Naive thymus-derived CD4-positive, alpha-beta T cell (primary cell): ENCODE measurements at regions not wholly inside any gene's neighbourhood (a gene's known extent, or its start where the extent isn't known, plus 50 kb on each side); places are given as distances from the start of the nearest gene placed in this dataset.
A peak's percentile ranks its signal among the peaks of the same experiment; 100 is the strongest.
"Not testable (repeated sequence)": the region's sequence is repeated elsewhere in the genome, so short reads cannot be mapped to it uniquely, and the experiment has no call there.

ENCODE experiments used
- ATAC-seq: fragments of 150-1000 bp; cut with Tn5 transposase; 2 replicates; pipeline ENCODE4 v1.10.0; 2021; ENCODE audit warnings: mild to moderate bottlenecking, moderate library complexity
- CTCF ChIA-PET: fragments of 350-600 bp; sonication (Branson Sonifier 250); formaldehyde crosslinking; loops from one replicate; lab custom pipeline; 2021; ENCODE audit warnings: antibody characterized with exemption; lab: Charles Lee
- POLR2A ChIA-PET: fragments of 350-600 bp; sonication (Branson Sonifier 250); formaldehyde crosslinking; loops from one replicate; lab custom pipeline; 2021; ENCODE audit warnings: antibody characterized with exemption, inconsistent platforms; lab: Charles Lee
- DNase-seq, 9 donors: peaks; one replicate each; pipeline versions ENCODE4 v3.0.0 to v3.0.0-alpha.2; 2020 to 2022; ENCODE audit warnings: mixed read lengths in 1 of 9
- H3K27ac ChIP-seq: one replicate; pipeline ENCODE4 v1.7.0; 2013; ENCODE audit warnings: mild to moderate bottlenecking, low read depth, low read length, moderate library complexity
- H3K27me3 ChIP-seq, 2 donors: one replicate each; pipeline ENCODE4 v1.7.0; 2013; ENCODE audit warnings: low read length in 2 of 2, mild to moderate bottlenecking in 2 of 2, moderate library complexity in 2 of 2; ENCODE audit not compliant: control insufficient read depth in 2 of 2, insufficient read depth in 2 of 2
- H3K36me3 ChIP-seq, 3 experiments: 1 replicate in 2 of 3; 2 replicates in 1 of 3; pipeline ENCODE4 v1.7.0; 2013; ENCODE audit warnings: low read length in 3 of 3, mild to moderate bottlenecking in 3 of 3, moderate library complexity in 1 of 3; ENCODE audit not compliant: insufficient read depth in 3 of 3, control insufficient read depth in 2 of 3
- H3K4me1 ChIP-seq, 2 donors: one replicate each; pipeline ENCODE4 v1.7.0; 2013; ENCODE audit warnings: low read length in 2 of 2, mild to moderate bottlenecking in 2 of 2, moderate library complexity in 1 of 2; ENCODE audit not compliant: control insufficient read depth in 2 of 2, insufficient read depth in 2 of 2
- H3K4me3 ChIP-seq: 2 replicates; pipeline ENCODE4 v1.7.0; 2013; ENCODE audit warnings: mild to moderate bottlenecking, low read length
- H3K9me3 ChIP-seq, 3 experiments: 1 replicate in 2 of 3; 2 replicates in 1 of 3; pipeline ENCODE4 v1.7.0; 2013; ENCODE audit warnings: low read length in 3 of 3; ENCODE audit not compliant: control insufficient read depth in 2 of 3
- H3K27ac Mint-ChIP-seq, 9 donors: one replicate each; pipeline ENCODE4 v1.8.0; 2020 to 2022; ENCODE audit warnings: mixed read lengths in 9 of 9, mild to moderate bottlenecking in 8 of 9, moderate library complexity in 5 of 9, inconsistent platforms in 2 of 9
- H3K27me3 Mint-ChIP-seq, 5 donors: one replicate each; pipeline ENCODE4 v1.8.0; 2021 to 2022; ENCODE audit warnings: mixed read lengths in 5 of 5, mild to moderate bottlenecking in 1 of 5
- H3K36me3 Mint-ChIP-seq, 5 donors: one replicate each; pipeline ENCODE4 v1.8.0; 2020 to 2022; ENCODE audit warnings: mixed read lengths in 5 of 5, mild to moderate bottlenecking in 3 of 5, inconsistent platforms in 1 of 5
- H3K4me1 Mint-ChIP-seq, 7 donors: one replicate each; pipeline ENCODE4 v1.8.0; 2020 to 2022; ENCODE audit warnings: mixed read lengths in 7 of 7, mild to moderate bottlenecking in 3 of 7, inconsistent platforms in 1 of 7
- H3K4me3 Mint-ChIP-seq, 10 donors: one replicate each; pipeline ENCODE4 v1.8.0; 2020 to 2022; ENCODE audit warnings: mild to moderate bottlenecking in 10 of 10, mixed read lengths in 10 of 10, moderate library complexity in 6 of 10, inconsistent platforms in 2 of 10
- H3K9me3 Mint-ChIP-seq, 11 donors: one replicate each; pipeline ENCODE4 v1.8.0; 2020 to 2022; ENCODE audit warnings: mixed read lengths in 11 of 11, mild to moderate bottlenecking in 4 of 11, inconsistent platforms in 1 of 11, moderate library complexity in 1 of 11
- intact Hi-C, 2 donors: fragments of 100-400 bp; cut with micrococcal nuclease; formaldehyde crosslinking; loops; one replicate each; pipeline ENCODE4 v1.15.1; 2023

DNA sequence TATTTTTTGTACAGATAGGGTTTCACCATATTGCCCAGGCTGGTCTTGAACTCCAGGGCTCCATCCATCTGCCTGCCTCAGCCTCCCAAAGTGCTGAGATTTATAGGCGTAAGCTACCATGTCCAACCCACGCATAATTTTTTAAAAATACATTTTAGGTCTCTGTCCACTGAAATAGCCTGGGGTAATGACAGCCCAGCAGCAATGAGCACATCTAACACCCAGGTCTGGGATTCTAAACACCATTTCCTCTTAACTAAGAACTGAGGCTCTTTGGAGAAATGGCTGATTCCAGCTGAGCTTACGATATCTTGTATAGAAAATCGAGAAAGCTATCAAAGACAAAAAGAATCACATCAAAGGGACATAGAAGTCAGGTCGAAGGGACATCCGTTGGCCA, 245.3 kb downstream of the PARN start:
- Histone ChIP-seq H3K27ac (no peak overlapping the region), H3K36me3 (no peaks in the 10 kb centered on the region), H3K9me3 (no peaks in the 10 kb centered on the region), H3K4me3 (no peak overlapping the region), H3K27me3 (no peaks in the 10 kb centered on the region), H3K4me1 (no peaks in the 10 kb centered on the region)
- intact Hi-C loops = no loop called here
- Mint-ChIP-seq H3K4me3 (no peak overlapping the region), H3K36me3 (no peaks in the 10 kb centered on the region), H3K4me1 (peaks cover 0 to 1% (median 0%) of the 10 kb centered on the region in 7 donors), H3K27ac (no peak overlapping the region), H3K9me3 (peaks cover 0 to 4% (median 0%) of the 10 kb centered on the region in 11 donors), H3K27me3 (no peaks in the 10 kb centered on the region)
- no peak for DNase-seq
- ChIA-PET POLR2A (no interaction called here), CTCF (no interaction called here)
- ATAC-seq = no peak

- H3K4me1 Mint-ChIP-seq, H3K4me1 ChIP-seq, H3K27ac ChIP-seq, H3K27me3 Mint-ChIP-seq, ATAC-seq, H3K27me3 ChIP-seq, DNase-seq, CTCF ChIA-PET, intact Hi-C loops, H3K9me3 ChIP-seq, H3K4me3 ChIP-seq, H3K27ac Mint-ChIP-seq, H3K36me3 Mint-ChIP-seq, H3K9me3 Mint-ChIP-seq, H3K4me3 Mint-ChIP-seq, POLR2A ChIA-PET, H3K36me3 ChIP-seq: not testable (repeated sequence)
These were observed 246.2 kb downstream of the PARN start for GRCh38 chr16:14383844-14384243.

DNA sequence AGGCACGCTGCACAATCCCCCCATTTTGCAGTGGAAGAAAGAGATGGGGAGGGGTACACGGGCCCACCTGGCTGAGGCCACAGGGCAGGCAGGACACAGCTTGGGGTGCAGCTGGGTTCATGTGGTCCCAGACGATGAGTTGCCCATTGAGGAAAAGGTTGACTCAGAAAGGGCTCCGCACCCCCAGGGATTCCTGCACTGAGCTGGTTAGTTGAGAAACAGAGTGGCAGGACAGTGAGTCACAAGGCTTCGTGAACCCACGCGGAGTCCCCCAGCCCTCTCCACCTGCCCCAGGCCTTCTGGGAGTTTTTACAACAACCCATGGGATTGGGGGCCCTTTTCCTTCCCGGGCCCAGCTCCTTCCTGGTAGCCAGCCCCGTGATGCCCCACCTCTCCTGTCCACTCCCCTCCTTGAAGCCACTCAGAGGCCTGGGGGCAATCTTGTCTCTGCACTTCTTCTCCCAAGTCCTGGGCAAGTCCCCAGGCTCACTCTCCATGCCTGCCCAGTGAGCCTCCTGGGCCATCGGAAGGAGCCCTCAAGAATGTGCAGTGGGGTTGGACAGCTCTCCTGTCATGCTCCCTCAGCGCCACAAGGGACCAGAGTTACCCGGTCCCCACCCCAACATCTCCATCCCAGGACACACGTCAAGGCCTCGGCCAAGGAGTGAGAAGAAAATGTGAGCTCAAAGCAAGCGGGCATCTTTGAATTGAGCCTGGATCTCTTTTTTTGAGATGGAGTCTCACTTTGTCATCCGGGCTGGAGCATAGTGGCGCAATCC, 251.2 kb downstream of the PARN start:
- no peak for ATAC-seq
- Mint-ChIP-seq H3K36me3 (no peaks in the 10 kb centered on the region), H3K27me3 (no peaks in the 10 kb centered on the region), H3K27ac (no peak overlapping the region), H3K4me3 (no peak overlapping the region), H3K9me3 (peaks cover 0 to 4% (median 0%) of the 10 kb centered on the region in 11 donors), H3K4me1 (peaks cover 0 to 2% (median 0%) of the 10 kb centered on the region in 7 donors)
- Histone ChIP-seq H3K4me1 (no peaks in the 10 kb centered on the region), H3K4me3 (no peak overlapping the region), H3K36me3 (no peaks in the 10 kb centered on the region), H3K27ac (no peak overlapping the region), H3K27me3 (no peaks in the 10 kb centered on the region), H3K9me3 (no peaks in the 10 kb centered on the region)
- ChIA-PET POLR2A (no interaction called here), CTCF (no interaction called here)
- intact Hi-C loops = no loop called here
- DNase-seq = no peak

DNA sequence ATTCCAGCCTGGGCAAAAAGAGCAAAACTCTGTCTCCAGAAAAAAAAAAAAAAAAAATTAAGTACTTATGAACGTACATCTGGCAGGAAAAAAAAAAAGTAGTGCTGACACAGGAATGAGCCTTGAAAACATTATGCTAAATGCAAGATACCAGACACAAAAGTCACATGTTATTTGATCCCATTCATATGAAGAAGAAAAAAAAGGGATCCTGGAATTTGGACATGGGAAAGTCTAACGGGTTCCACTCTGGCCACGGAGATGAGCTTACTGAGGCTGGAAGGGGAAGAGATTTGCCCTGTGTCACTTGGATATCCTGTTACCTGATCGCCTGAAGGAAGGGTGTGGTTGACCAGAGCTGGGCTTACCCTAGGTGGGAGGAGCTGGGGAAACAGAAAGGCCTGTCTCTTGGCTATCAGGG, 251.9 kb downstream of the PARN start:
- no peaks in the 10 kb centered on the region for H3K27me3 Mint-ChIP-seq
- Histone ChIP-seq H3K4me3 (no peak overlapping the region), H3K36me3 (no peaks in the 10 kb centered on the region), H3K4me1 (no peaks in the 10 kb centered on the region), H3K9me3 (no peaks in the 10 kb centered on the region), H3K27me3 (no peaks in the 10 kb centered on the region), H3K27ac (no peak overlapping the region)
- ChIA-PET POLR2A (no interaction called here), CTCF (no interaction called here)
- no peak overlapping the region for H3K4me3 Mint-ChIP-seq
- ATAC-seq (no peak), DNase-seq (no peak)
- peaks cover 0 to 2% (median 0%) of the 10 kb centered on the region in 7 donors for H3K4me1 Mint-ChIP-seq
- H3K36me3 Mint-ChIP-seq = no peaks in the 10 kb centered on the region
- no peaks in the 10 kb centered on the region for H3K9me3 Mint-ChIP-seq
- H3K27ac Mint-ChIP-seq = no peak overlapping the region
- intact Hi-C loops = no loop called here

GRCh38 chr16:14377326-14377725, 252.7 kb downstream of the PARN start:
- Mint-ChIP-seq H3K4me3 (no peak overlapping the region), H3K27me3 (no peaks in the 10 kb centered on the region), H3K36me3 (no peaks in the 10 kb centered on the region), H3K27ac (no peak overlapping the region), H3K9me3 (no peaks in the 10 kb centered on the region), H3K4me1 (peaks cover 0 to 2% (median 0%) of the 10 kb centered on the region in 7 donors)
- DNase-seq = no peak
- ChIA-PET CTCF (no interaction called here), POLR2A (no interaction called here)
- no peaks in the 10 kb centered on the region for H3K27me3 ChIP-seq
- H3K4me3 ChIP-seq = no peak overlapping the region
- H3K36me3 ChIP-seq = no peaks in the 10 kb centered on the region
- intact Hi-C loops = no loop called here
- H3K4me1 ChIP-seq = no peaks in the 10 kb centered on the region
- no peak overlapping the region for H3K27ac ChIP-seq
- H3K9me3 ChIP-seq = no peaks in the 10 kb centered on the region
- ATAC-seq = no peak

GRCh38 chr16:14375132-14375491, 254.9 kb downstream of the PARN start:
- DNase-seq = no peak
- Mint-ChIP-seq H3K4me1 (peaks cover 0 to 4% (median 0%) of the 10 kb centered on the region in 7 donors), H3K36me3 (no peaks in the 10 kb centered on the region), H3K27me3 (no peaks in the 10 kb centered on the region), H3K27ac (peak overlapping the region in 2 of 9 donors; percentile 20 to 77), H3K4me3 (no peak overlapping the region), H3K9me3 (no peaks in the 10 kb centered on the region)
- no peak for ATAC-seq
- intact Hi-C loops = no loop called here
- H3K36me3 ChIP-seq = no peaks in the 10 kb centered on the region
- no peak overlapping the region for H3K4me3 ChIP-seq
- H3K4me1 ChIP-seq = no peaks in the 10 kb centered on the region
- POLR2A ChIA-PET = no interaction called here
- no peaks in the 10 kb centered on the region for H3K9me3 ChIP-seq
- no peak overlapping the region for H3K27ac ChIP-seq
- no peaks in the 10 kb centered on the region for H3K27me3 ChIP-seq
- CTCF ChIA-PET = interaction anchor here (0.6 kb wide), 1 partner anchor 25 kb away, joined by 4 read pairs; no protein-coding TSS in a partner anchor

- Histone ChIP-seq H3K27ac (no peak overlapping the region), H3K4me3 (no peak overlapping the region), H3K27me3 (no peaks in the 10 kb centered on the region), H3K36me3 (no peaks in the 10 kb centered on the region), H3K9me3 (no peaks in the 10 kb centered on the region), H3K4me1 (no peaks in the 10 kb centered on the region)
- H3K4me3 Mint-ChIP-seq = no peak overlapping the region
- CTCF ChIA-PET = no interaction called here
- intact Hi-C loops = no loop called here
- peaks cover 0 to 4% (median 3%) of the 10 kb centered on the region in 7 donors for H3K4me1 Mint-ChIP-seq
- DNase-seq (no peak), ATAC-seq (no peak)
- POLR2A ChIA-PET = no interaction called here
- H3K27ac Mint-ChIP-seq = peak overlapping the region in 2 of 9 donors; percentile 20 to 77
- H3K27me3 Mint-ChIP-seq = no peaks in the 10 kb centered on the region
- H3K36me3 Mint-ChIP-seq = no peaks in the 10 kb centered on the region
- H3K9me3 Mint-ChIP-seq = no peaks in the 10 kb centered on the region
These were observed 255.5 kb downstream of the PARN start for GRCh38 chr16:14374451-14375131.
